Endothelial cell of umbilical vein (primary cell): ENCODE measurements at regions not wholly inside any gene's neighbourhood (a gene's known extent, or its start where the extent isn't known, plus 50 kb on each side); places are given as distances from the start of the nearest gene placed in this dataset.

Source experiments
- EZH2 ChIP-seq: IDR thresholded peaks from 2 replicates; pipeline ENCODE4 v1.6.1; 2012; ENCODE audit warnings: borderline replicate concordance, low read depth, mild to moderate bottlenecking, moderate library complexity, low read length, inconsistent platforms; ENCODE audit not compliant: severe bottlenecking
- JUN ChIP-seq: IDR thresholded peaks from 2 replicates; pipeline ENCODE4 v1.6.1; 2011; ENCODE audit warnings: borderline replicate concordance, low read depth; ENCODE audit not compliant: insufficient read length, insufficient read depth
- POLR2AphosphoS5 ChIP-seq: IDR thresholded peaks from 2 replicates; pipeline ENCODE4 v1.6.1; 2012; ENCODE audit warnings: low read depth, mild to moderate bottlenecking, control low read depth, low read length, moderate library complexity; ENCODE audit not compliant: insufficient read depth
- TF ChIP-seq, protein P1 (sequence below), 2 donors: IDR thresholded peaks; 1 replicate in 1 of 2; 2 replicates in 1 of 2; pipeline ENCODE4 v1.5.1; 2011; ENCODE audit warnings: low read length in 2 of 2, mild to moderate bottlenecking in 2 of 2, moderate library complexity in 2 of 2, control low read depth in 1 of 2, inconsistent platforms in 1 of 2, low read depth in 1 of 2; ENCODE audit not compliant: insufficient read depth in 1 of 2; ENCODE audit errors: extremely low read depth in 1 of 2

DNA sequence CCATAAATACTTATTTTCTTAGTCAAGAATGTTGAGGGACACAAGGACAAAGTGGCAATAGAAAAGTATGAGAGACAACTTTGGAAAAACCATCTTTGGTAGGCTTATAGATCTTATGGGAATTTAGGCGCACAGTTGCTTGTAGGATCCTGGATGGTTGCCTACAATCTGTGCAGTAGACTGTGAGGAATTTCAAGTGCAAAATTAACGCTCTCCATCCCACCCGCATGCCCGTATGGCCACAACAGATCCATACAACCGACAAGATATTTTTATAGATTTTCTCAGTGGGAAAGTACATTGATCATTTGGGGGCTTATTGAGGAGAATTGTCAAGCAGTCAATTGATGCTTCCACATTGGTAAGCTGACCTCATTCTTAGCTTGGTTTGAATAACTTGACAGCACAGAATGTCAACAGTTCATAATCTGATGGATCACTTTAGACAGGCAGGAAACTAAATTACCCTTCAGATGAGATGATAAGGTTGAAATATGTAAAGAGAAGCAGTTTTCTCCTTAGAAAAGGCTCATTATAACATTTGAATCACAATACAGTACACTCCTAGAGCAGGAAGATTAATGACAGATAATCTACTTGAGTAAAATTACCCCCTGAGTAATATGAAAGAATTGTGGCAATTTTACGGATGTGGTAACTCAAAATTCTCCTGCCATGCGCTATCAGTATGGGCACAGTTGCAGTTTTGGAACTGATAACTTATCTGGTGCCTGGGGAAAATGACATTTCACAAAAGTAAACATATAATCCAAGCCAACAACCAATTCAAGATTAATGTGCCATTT lies 479.7 kb downstream of the KIF20B start:
- TF ChIP-seq, protein P1, sequence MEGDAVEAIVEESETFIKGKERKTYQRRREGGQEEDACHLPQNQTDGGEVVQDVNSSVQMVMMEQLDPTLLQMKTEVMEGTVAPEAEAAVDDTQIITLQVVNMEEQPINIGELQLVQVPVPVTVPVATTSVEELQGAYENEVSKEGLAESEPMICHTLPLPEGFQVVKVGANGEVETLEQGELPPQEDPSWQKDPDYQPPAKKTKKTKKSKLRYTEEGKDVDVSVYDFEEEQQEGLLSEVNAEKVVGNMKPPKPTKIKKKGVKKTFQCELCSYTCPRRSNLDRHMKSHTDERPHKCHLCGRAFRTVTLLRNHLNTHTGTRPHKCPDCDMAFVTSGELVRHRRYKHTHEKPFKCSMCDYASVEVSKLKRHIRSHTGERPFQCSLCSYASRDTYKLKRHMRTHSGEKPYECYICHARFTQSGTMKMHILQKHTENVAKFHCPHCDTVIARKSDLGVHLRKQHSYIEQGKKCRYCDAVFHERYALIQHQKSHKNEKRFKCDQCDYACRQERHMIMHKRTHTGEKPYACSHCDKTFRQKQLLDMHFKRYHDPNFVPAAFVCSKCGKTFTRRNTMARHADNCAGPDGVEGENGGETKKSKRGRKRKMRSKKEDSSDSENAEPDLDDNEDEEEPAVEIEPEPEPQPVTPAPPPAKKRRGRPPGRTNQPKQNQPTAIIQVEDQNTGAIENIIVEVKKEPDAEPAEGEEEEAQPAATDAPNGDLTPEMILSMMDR (IDR thresholded peaks at IDR 0.05; ENCODE audit: extremely low read depth in 1 of 2, insufficient read depth in 1 of 2, low read depth in 1 of 2, low read length in 2 of 2) = no peak
- no peak for TF ChIP-seq EZH2
- TF ChIP-seq JUN = no peak
- no peak for TF ChIP-seq POLR2AphosphoS5
